ENCODE measurements at regions not wholly inside any gene's neighbourhood (a gene's known extent, or its start where the extent isn't known, plus 50 kb on each side); places are given as distances from the start of the nearest gene placed in this dataset.
A peak's percentile ranks its signal among the peaks of the same experiment; 100 is the strongest.

- no peak for DNase-seq (ENCODE audit: low read depth in 2 of 2)
Observed at GRCh38 chr1:9419369-9420041, 119.8 kb upstream of the SLC25A33 start.

- DNase-seq (ENCODE audit: low read depth in 2 of 2), result no peak
Observed at GRCh38 chr1:9420835-9421532, 118.3 kb upstream of the SLC25A33 start.

GRCh38 chr1:9421533-9421873 lies 117.8 kb upstream of the SLC25A33 start:
- DNase-seq (ENCODE audit: low read depth in 2 of 2), result no peak

GRCh38 chr1:9422321-9422720 lies 116.9 kb upstream of the SLC25A33 start:
- DNase-seq (ENCODE audit: low read depth in 2 of 2), result no peak

GRCh38 chr1:9422911-9423505 lies 116.3 kb upstream of the SLC25A33 start:
- no peak for DNase-seq (ENCODE audit: low read depth in 2 of 2)

GRCh38 chr1:9424261-9424660 lies 115.0 kb upstream of the SLC25A33 start:
- no peak for DNase-seq (ENCODE audit: low read depth in 2 of 2)

- no peak for DNase-seq (ENCODE audit: low read depth in 2 of 2)
Observed at GRCh38 chr1:9425859-9426258, 113.4 kb upstream of the SLC25A33 start.

GRCh38 chr1:9426291-9426711 lies 113.0 kb upstream of the SLC25A33 start:
- peak; percentile 24 to 43 for DNase-seq (ENCODE audit: low read depth in 2 of 2)

- no peak for DNase-seq (ENCODE audit: low read depth in 2 of 2)
Observed at GRCh38 chr1:9427388-9427787, 111.9 kb upstream of the SLC25A33 start.

- DNase-seq (ENCODE audit: low read depth in 2 of 2), result peak; percentile 100
Observed at GRCh38 chr1:9428601-9429341, 110.5 kb upstream of the SLC25A33 start.

GRCh38 chr1:9429342-9429711 lies 109.9 kb upstream of the SLC25A33 start:
- no peak for DNase-seq (ENCODE audit: low read depth in 2 of 2)

- DNase-seq (ENCODE audit: low read depth in 2 of 2), result no peak
Observed at GRCh38 chr1:9434247-9435152, 104.8 kb upstream of the SLC25A33 start.

GRCh38 chr1:9435153-9435636 lies 104.1 kb upstream of the SLC25A33 start:
- DNase-seq (ENCODE audit: low read depth in 2 of 2), result no peak

- DNase-seq (ENCODE audit: low read depth in 2 of 2), result no peak
Observed at GRCh38 chr1:9435854-9436640, 103.2 kb upstream of the SLC25A33 start.

GRCh38 chr1:9437961-9438430 lies 101.3 kb upstream of the SLC25A33 start:
- no peak for DNase-seq (ENCODE audit: low read depth in 2 of 2)

GRCh38 chr1:9438431-9439073 lies 100.7 kb upstream of the SLC25A33 start:
- DNase-seq (ENCODE audit: low read depth in 2 of 2), result no peak

GRCh38 chr1:9439074-9439761 lies 100.0 kb upstream of the SLC25A33 start:
- DNase-seq (ENCODE audit: low read depth in 2 of 2), result no peak

GRCh38 chr1:9440261-9440660 lies 99.0 kb upstream of the SLC25A33 start:
- DNase-seq (ENCODE audit: low read depth in 2 of 2), result no peak

- DNase-seq (ENCODE audit: low read depth in 2 of 2), result no peak
Observed at GRCh38 chr1:9440763-9441194, 98.5 kb upstream of the SLC25A33 start.

All from stimulated activated CD8-positive, alpha-beta memory T cell treated with anti-CD3 and anti-CD28 coated beads, Interleukin-15, amount 100 ng/mL, for 4 hours (primary cell).